ENCODE measurements at regions not wholly inside any gene's neighbourhood (a gene's known extent, or its start where the extent isn't known, plus 50 kb on each side); places are given as distances from the start of the nearest gene placed in this dataset.
"Not testable (repeated sequence)": the region's sequence is repeated elsewhere in the genome, so short reads cannot be mapped to it uniquely, and the experiment has no call there.

DNA sequence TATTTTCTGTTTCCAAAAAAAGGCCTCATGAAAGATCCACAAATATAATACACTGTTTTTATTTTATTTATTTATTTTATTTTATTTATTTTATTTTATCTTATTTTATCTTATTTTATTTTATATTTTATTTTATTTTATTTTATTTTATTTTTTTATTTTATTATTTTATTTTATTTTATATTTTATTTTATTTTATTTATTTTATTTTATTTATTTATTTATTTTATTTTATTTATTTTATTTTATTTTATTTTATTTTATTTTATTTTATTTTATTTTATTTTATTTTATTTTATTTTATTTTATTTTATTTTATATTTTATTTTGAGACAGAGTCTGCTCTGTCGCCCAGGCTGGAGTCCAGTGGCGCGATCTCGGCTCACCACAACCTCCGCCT lies 285.9 kb upstream of the LYZL1 start:
- TF ChIP-seq, protein P1, sequence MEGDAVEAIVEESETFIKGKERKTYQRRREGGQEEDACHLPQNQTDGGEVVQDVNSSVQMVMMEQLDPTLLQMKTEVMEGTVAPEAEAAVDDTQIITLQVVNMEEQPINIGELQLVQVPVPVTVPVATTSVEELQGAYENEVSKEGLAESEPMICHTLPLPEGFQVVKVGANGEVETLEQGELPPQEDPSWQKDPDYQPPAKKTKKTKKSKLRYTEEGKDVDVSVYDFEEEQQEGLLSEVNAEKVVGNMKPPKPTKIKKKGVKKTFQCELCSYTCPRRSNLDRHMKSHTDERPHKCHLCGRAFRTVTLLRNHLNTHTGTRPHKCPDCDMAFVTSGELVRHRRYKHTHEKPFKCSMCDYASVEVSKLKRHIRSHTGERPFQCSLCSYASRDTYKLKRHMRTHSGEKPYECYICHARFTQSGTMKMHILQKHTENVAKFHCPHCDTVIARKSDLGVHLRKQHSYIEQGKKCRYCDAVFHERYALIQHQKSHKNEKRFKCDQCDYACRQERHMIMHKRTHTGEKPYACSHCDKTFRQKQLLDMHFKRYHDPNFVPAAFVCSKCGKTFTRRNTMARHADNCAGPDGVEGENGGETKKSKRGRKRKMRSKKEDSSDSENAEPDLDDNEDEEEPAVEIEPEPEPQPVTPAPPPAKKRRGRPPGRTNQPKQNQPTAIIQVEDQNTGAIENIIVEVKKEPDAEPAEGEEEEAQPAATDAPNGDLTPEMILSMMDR (IDR thresholded peaks at IDR 0.05), result not testable (repeated sequence)
- not testable (repeated sequence) for TF ChIP-seq POLR2A (IDR thresholded peaks at IDR 0.05)
